ENCODE measurements at regions not wholly inside any gene's neighbourhood (a gene's known extent, or its start where the extent isn't known, plus 50 kb on each side); places are given as distances from the start of the nearest gene placed in this dataset.
"Not testable (repeated sequence)": the region's sequence is repeated elsewhere in the genome, so short reads cannot be mapped to it uniquely, and the experiment has no call there.

GRCh38 chr16:17563323-17564091 is 92.7 kb upstream of the XYLT1 start:
- no peak for DNase-seq

- no peak for DNase-seq
These were observed 90.3 kb upstream of the XYLT1 start for GRCh38 chr16:17561056-17561455.

- DNase-seq, result no peak
These were observed 89.8 kb upstream of the XYLT1 start for GRCh38 chr16:17560548-17560947.

- no peak for DNase-seq
These were observed 88.6 kb upstream of the XYLT1 start for GRCh38 chr16:17559394-17559793.

- DNase-seq, result no peak
These were observed 87.2 kb upstream of the XYLT1 start for GRCh38 chr16:17557949-17558348.

GRCh38 chr16:17557480-17557879 is 86.7 kb upstream of the XYLT1 start:
- DNase-seq, result no peak

- DNase-seq, result no peak
These were observed 85.7 kb upstream of the XYLT1 start for GRCh38 chr16:17556276-17557052.

GRCh38 chr16:17555176-17555575 is 84.4 kb upstream of the XYLT1 start:
- DNase-seq, result no peak

- no peak for DNase-seq
These were observed 81.6 kb upstream of the XYLT1 start for GRCh38 chr16:17552351-17552750.

- DNase-seq, result not testable (repeated sequence)
These were observed 80.9 kb upstream of the XYLT1 start for GRCh38 chr16:17551682-17552081.

- DNase-seq, result no peak
These were observed 78.1 kb upstream of the XYLT1 start for GRCh38 chr16:17548825-17549224.

GRCh38 chr16:17544785-17545184 is 74.0 kb upstream of the XYLT1 start:
- no peak for DNase-seq

- DNase-seq, result no peak
These were observed 73.5 kb upstream of the XYLT1 start for GRCh38 chr16:17544304-17544703.

GRCh38 chr16:17543073-17543472 is 72.3 kb upstream of the XYLT1 start:
- DNase-seq, result no peak

GRCh38 chr16:17541324-17541723 is 70.6 kb upstream of the XYLT1 start:
- DNase-seq, result no peak

GRCh38 chr16:17538927-17539326 is 68.2 kb upstream of the XYLT1 start:
- DNase-seq, result peak in 8 of 56 donors; percentile 1 to 35 (median 4)

GRCh38 chr16:17532338-17532995 is 61.7 kb upstream of the XYLT1 start:
- DNase-seq, result no peak

- no peak for DNase-seq
These were observed 59.4 kb upstream of the XYLT1 start for GRCh38 chr16:17529982-17530760.

- no peak for DNase-seq
These were observed 56.5 kb upstream of the XYLT1 start for GRCh38 chr16:17526956-17527937.

GRCh38 chr16:17524656-17525055 is 53.9 kb upstream of the XYLT1 start:
- DNase-seq, result no peak
